HG03439 (cell line): ENCODE measurements at regions not wholly inside any gene's neighbourhood (a gene's known extent, or its start where the extent isn't known, plus 50 kb on each side); places are given as distances from the start of the nearest gene placed in this dataset.
"Not testable (repeated sequence)": the region's sequence is repeated elsewhere in the genome, so short reads cannot be mapped to it uniquely, and the experiment has no call there.

Experiments
- ATAC-seq: cut with Tn5 transposase; IDR thresholded peaks from one replicate; pipeline ENCODE4 v1.9.1; 2021; ENCODE audit warnings: mild to moderate bottlenecking, moderate library complexity; ENCODE audit not compliant: unreplicated experiment

- ATAC-seq = no peak
Measured at GRCh38 chr15:38115121-38115520, 137.5 kb upstream of the SPRED1 start.

GRCh38 chr15:38117781-38118180 is 134.9 kb upstream of the SPRED1 start:
- ATAC-seq = no peak

GRCh38 chr15:38119865-38120264 is 132.8 kb upstream of the SPRED1 start:
- not testable (repeated sequence) for ATAC-seq

GRCh38 chr15:38127306-38127771 is 125.3 kb upstream of the SPRED1 start:
- ATAC-seq = no peak

GRCh38 chr15:38128341-38128781 is 124.3 kb upstream of the SPRED1 start:
- no peak for ATAC-seq

GRCh38 chr15:38128921-38129320 is 123.7 kb upstream of the SPRED1 start:
- no peak for ATAC-seq

- peak; percentile 63 for ATAC-seq
Measured at GRCh38 chr15:38129531-38130204, 123.0 kb upstream of the SPRED1 start.

- peak; percentile 39 for ATAC-seq
Measured at GRCh38 chr15:38130205-38130567, 122.5 kb upstream of the SPRED1 start.

GRCh38 chr15:38130740-38131498 is 121.7 kb upstream of the SPRED1 start:
- ATAC-seq = peak; percentile 48

- ATAC-seq = no peak
Measured at GRCh38 chr15:38134252-38134651, 118.4 kb upstream of the SPRED1 start.

- not testable (repeated sequence) for ATAC-seq
Measured at GRCh38 chr15:38142195-38142594, 110.4 kb upstream of the SPRED1 start.

GRCh38 chr15:38144921-38145320 is 107.7 kb upstream of the SPRED1 start:
- no peak for ATAC-seq

- ATAC-seq = no peak
Measured at GRCh38 chr15:38145651-38146111, 107.0 kb upstream of the SPRED1 start.

GRCh38 chr15:38147246-38147645 is 105.4 kb upstream of the SPRED1 start:
- ATAC-seq = no peak

- no peak for ATAC-seq
Measured at GRCh38 chr15:38148471-38148870, 104.2 kb upstream of the SPRED1 start.

GRCh38 chr15:38149315-38149714 is 103.3 kb upstream of the SPRED1 start:
- no peak for ATAC-seq

- no peak for ATAC-seq
Measured at GRCh38 chr15:38150148-38150547, 102.5 kb upstream of the SPRED1 start.

GRCh38 chr15:38150794-38151193 is 101.8 kb upstream of the SPRED1 start:
- ATAC-seq = no peak

- ATAC-seq = no peak
Measured at GRCh38 chr15:38153781-38154180, 98.9 kb upstream of the SPRED1 start.

- ATAC-seq = no peak
Measured at GRCh38 chr15:38154255-38154654, 98.4 kb upstream of the SPRED1 start.

GRCh38 chr15:38154837-38155236 is 97.8 kb upstream of the SPRED1 start:
- no peak for ATAC-seq

- no peak for ATAC-seq
Measured at GRCh38 chr15:38163658-38164057, 89.0 kb upstream of the SPRED1 start.
